Skin epidermis (tissue), 12 donors: ENCODE measurements at regions not wholly inside any gene's neighbourhood (a gene's known extent, or its start where the extent isn't known, plus 50 kb on each side); places are given as distances from the start of the nearest gene placed in this dataset.

ENCODE experiments used
- H3K27ac ChIP-seq, 21 experiments: fragments of 200-600 bp; sonication (generic) in 11 of 21; one replicate each; pipeline ENCODE4 v1.5.0; 2020; ENCODE audit warnings: mild to moderate bottlenecking in 3 of 21, inconsistent platforms in 2 of 21, moderate library complexity in 2 of 21
- H3K4me3 ChIP-seq, 7 experiments: fragments of 200-600 bp; sonication (generic) in 2 of 7; one replicate each; pipeline ENCODE4 v1.5.0; 2020; ENCODE audit warnings: inconsistent platforms in 2 of 7, mild to moderate bottlenecking in 2 of 7, moderate library complexity in 1 of 7

GRCh38 chr2:88832311-88832991 is 141.0 kb downstream of the RPIA start:
- peak overlapping the region in 2 of 21 experiments; percentile 0 to 18 for H3K27ac ChIP-seq

GRCh38 chr2:88832992-88833389 is 141.5 kb downstream of the RPIA start:
- Histone ChIP-seq H3K27ac (peak overlapping the region in 2 of 21 experiments; percentile 0 to 18), H3K4me3 (no peak overlapping the region)

More at GRCh38 chr2:88832311-88832991, 141.0 kb downstream of the RPIA start:
- H3K4me3 ChIP-seq = no peak overlapping the region

GRCh38 chr2:88834376-88834775 is 142.9 kb downstream of the RPIA start:
- Histone ChIP-seq H3K4me3 (no peak overlapping the region), H3K27ac (peak overlapping the region in 1 of 21 experiments; percentile 43)

- peak overlapping the region in 1 of 21 experiments; percentile 43 for H3K27ac ChIP-seq
- no peak overlapping the region for H3K4me3 ChIP-seq
Measured at GRCh38 chr2:88834866-88835265, 143.4 kb downstream of the RPIA start.

GRCh38 chr2:88835726-88836125 is 144.3 kb downstream of the RPIA start:
- no peak overlapping the region for H3K4me3 ChIP-seq

GRCh38 chr2:88836351-88836750 is 144.9 kb downstream of the RPIA start:
- peak overlapping the region in 1 of 21 experiments; percentile 20 for H3K27ac ChIP-seq
- H3K4me3 ChIP-seq = no peak overlapping the region

More at GRCh38 chr2:88835726-88836125, 144.3 kb downstream of the RPIA start:
- no peak overlapping the region for H3K27ac ChIP-seq

GRCh38 chr2:88837511-88838160 is 146.2 kb downstream of the RPIA start:
- Histone ChIP-seq H3K4me3 (no peak overlapping the region), H3K27ac (peak overlapping the region in 1 of 21 experiments; percentile 53)

- H3K4me3 ChIP-seq = no peak overlapping the region
- H3K27ac ChIP-seq = peak overlapping the region in 1 of 21 experiments; percentile 53
Measured at GRCh38 chr2:88838165-88838635, 146.7 kb downstream of the RPIA start.

- H3K27ac ChIP-seq = peak overlapping the region in 1 of 21 experiments; percentile 44
- no peak overlapping the region for H3K4me3 ChIP-seq
Measured at GRCh38 chr2:88841224-88841929, 149.9 kb downstream of the RPIA start.

- H3K4me3 ChIP-seq = no peak overlapping the region
- no peak overlapping the region for H3K27ac ChIP-seq
Measured at GRCh38 chr2:88842656-88843460, 151.4 kb downstream of the RPIA start.

- peak overlapping the region in 1 of 21 experiments; percentile 11 for H3K27ac ChIP-seq
- no peak overlapping the region for H3K4me3 ChIP-seq
Measured at GRCh38 chr2:88843651-88844050, 152.2 kb downstream of the RPIA start.

GRCh38 chr2:88844960-88845359 is 153.5 kb downstream of the RPIA start:
- Histone ChIP-seq H3K4me3 (no peak overlapping the region), H3K27ac (no peak overlapping the region)

GRCh38 chr2:88845772-88846661 is 154.5 kb downstream of the RPIA start:
- H3K27ac ChIP-seq = peak overlapping the region in 2 of 21 experiments; percentile 5 to 24
- no peak overlapping the region for H3K4me3 ChIP-seq

GRCh38 chr2:88852753-88853402 is 161.4 kb downstream of the RPIA start:
- peak overlapping the region in 1 of 21 experiments; percentile 31 for H3K27ac ChIP-seq
- no peak overlapping the region for H3K4me3 ChIP-seq

GRCh38 chr2:88853403-88853790 is 161.9 kb downstream of the RPIA start:
- peak overlapping the region in 1 of 21 experiments; percentile 31 for H3K27ac ChIP-seq
- no peak overlapping the region for H3K4me3 ChIP-seq

- Histone ChIP-seq H3K27ac (no peak overlapping the region), H3K4me3 (no peak overlapping the region)
Measured at GRCh38 chr2:88854528-88854927, 163.1 kb downstream of the RPIA start.

GRCh38 chr2:88855620-88856408 is 164.3 kb downstream of the RPIA start:
- no peak overlapping the region for H3K4me3 ChIP-seq
- no peak overlapping the region for H3K27ac ChIP-seq
